BJ (cell line): ENCODE measurements at regions not wholly inside any gene's neighbourhood (a gene's known extent, or its start where the extent isn't known, plus 50 kb on each side); places are given as distances from the start of the nearest gene placed in this dataset.

Source experiments
- CTCF ChIA-PET: fragments of 350-600 bp; formaldehyde crosslinking; extraction: SDS; loops from one replicate; lab custom pipeline; 2021; ENCODE audit warnings: antibody characterized with exemption, inconsistent platforms; lab: Yijun Ruan, JAX
- POLR2A ChIA-PET: fragments of 300-600 bp; sonication (Branson Sonifier 250); formaldehyde crosslinking; extraction: SDS; loops from one replicate; lab custom pipeline; 2021; ENCODE audit warnings: antibody characterized with exemption; lab: Charles Lee
- DNase-seq: peaks from one replicate; pipeline ENCODE4 v3.0.0-alpha.2; 2011; ENCODE audit warnings: low read depth
- H3K27me3 ChIP-seq: 2 replicates; pipeline ENCODE4 v1.6.0; 2011; ENCODE audit warnings: low read length; ENCODE audit not compliant: control insufficient read depth, insufficient read depth
- H3K36me3 ChIP-seq: 2 replicates; pipeline ENCODE4 v1.5.1; 2011; ENCODE audit warnings: low read length; ENCODE audit not compliant: control insufficient read depth, insufficient read depth
- H3K4me3 ChIP-seq: 2 replicates; pipeline ENCODE4 v1.5.1; 2011; ENCODE audit warnings: low read depth, mild to moderate bottlenecking, control low read depth, low read length
- TF ChIP-seq, protein P1 (sequence below): IDR thresholded peaks from 2 replicates; pipeline ENCODE4 v1.5.1; 2011; ENCODE audit warnings: low read depth, mild to moderate bottlenecking, control low read depth, inconsistent platforms, low read length, moderate library complexity; ENCODE audit not compliant: insufficient read depth

DNA sequence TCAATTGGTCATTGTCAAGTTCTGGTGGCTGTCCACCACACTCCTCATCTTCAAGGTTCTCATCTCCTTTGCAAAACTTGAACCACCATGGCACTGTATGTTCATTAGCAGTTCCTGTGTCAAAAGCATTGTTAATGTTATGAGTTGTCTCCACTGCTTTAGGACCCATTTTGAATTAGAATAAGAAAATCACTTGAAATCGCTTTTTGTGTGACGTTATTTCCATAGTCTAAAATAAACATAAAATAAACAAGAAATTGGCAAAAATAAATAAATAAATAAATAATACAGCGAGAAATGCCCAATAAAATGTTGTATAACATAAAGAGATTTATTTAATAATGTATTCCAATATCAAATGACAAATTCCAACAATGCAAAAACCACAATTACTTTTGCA is 195.5 kb upstream of the CDC14C start:
- H3K4me3 ChIP-seq, result no peak overlapping the region
- H3K36me3 ChIP-seq, result no peaks in the 10 kb centered on the region
- H3K27me3 ChIP-seq, result no peaks in the 10 kb centered on the region
- DNase-seq, result no peak
- ChIA-PET POLR2A (no interaction called here), CTCF (no interaction called here)
- TF ChIP-seq, protein P1, sequence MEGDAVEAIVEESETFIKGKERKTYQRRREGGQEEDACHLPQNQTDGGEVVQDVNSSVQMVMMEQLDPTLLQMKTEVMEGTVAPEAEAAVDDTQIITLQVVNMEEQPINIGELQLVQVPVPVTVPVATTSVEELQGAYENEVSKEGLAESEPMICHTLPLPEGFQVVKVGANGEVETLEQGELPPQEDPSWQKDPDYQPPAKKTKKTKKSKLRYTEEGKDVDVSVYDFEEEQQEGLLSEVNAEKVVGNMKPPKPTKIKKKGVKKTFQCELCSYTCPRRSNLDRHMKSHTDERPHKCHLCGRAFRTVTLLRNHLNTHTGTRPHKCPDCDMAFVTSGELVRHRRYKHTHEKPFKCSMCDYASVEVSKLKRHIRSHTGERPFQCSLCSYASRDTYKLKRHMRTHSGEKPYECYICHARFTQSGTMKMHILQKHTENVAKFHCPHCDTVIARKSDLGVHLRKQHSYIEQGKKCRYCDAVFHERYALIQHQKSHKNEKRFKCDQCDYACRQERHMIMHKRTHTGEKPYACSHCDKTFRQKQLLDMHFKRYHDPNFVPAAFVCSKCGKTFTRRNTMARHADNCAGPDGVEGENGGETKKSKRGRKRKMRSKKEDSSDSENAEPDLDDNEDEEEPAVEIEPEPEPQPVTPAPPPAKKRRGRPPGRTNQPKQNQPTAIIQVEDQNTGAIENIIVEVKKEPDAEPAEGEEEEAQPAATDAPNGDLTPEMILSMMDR, result no peak

GRCh38 chr7:48734695-48735406 is 189.5 kb upstream of the CDC14C start:
- Histone ChIP-seq H3K4me3 (no peak overlapping the region), H3K36me3 (no peaks in the 10 kb centered on the region), H3K27me3 (no peaks in the 10 kb centered on the region)
- DNase-seq, result no peak
- ChIA-PET POLR2A (no interaction called here), CTCF (no interaction called here)
- TF ChIP-seq, protein P1, result no peak

DNA sequence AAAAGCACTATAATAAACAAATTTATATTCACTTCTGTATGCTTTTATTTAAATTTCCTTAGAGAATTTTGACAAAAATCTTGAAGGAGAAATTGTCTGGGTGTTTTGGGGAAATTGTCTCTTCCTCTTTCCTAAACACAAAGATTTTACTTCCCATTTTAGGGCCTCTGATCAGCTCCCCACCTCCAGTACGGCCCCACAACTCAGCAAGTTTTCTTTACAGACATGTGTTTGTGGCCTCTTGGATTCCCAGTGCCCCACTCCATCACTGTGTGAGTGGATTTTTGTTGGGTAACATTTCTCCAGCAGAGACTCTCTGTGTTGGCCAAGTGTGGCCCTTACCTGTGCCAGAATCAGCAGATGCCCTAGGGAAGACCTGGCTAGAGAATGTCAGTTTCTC is 182.8 kb upstream of the CDC14C start:
- POLR2A ChIA-PET, result no interaction called here
- H3K27me3 ChIP-seq, result no peaks in the 10 kb centered on the region
- H3K4me3 ChIP-seq, result no peak overlapping the region
- TF ChIP-seq, protein P1, result no peak
- CTCF ChIA-PET, result no interaction called here
- H3K36me3 ChIP-seq, result no peaks in the 10 kb centered on the region
- no peak for DNase-seq

DNA sequence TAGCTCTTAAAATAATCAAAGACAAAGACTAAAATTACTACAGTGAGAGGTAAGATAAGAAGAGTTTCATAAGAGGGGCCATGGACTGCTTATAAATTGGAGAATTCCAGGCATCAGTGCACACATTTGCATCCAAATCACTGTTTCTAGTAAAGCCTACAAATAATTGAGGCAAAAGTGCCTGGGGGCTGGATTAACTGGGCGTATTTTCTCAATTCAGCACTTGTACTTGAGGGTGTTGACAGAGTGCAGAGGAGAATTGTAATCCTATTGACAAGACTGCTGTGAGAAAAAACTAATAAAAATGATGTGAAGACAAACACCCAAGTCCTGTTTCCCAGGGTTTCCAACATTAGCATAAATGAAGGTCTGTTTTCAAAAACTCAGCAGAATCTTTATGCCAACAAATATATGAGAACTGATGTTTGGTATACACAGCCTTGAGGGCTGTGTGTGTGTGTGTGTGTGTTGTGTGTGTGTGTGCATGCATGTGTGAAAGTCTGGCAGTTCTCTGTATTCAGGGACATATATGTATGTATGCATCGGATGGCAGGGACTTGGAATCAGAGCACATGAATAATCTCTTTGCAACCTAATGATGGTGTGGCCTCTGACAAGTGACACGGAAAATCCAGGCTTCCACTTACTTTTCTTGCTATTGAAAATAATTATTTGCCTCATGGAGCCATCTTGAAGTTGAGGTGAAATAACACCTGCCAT is 182.1 kb upstream of the CDC14C start:
- TF ChIP-seq, protein P1, result no peak
- H3K27me3 ChIP-seq, result no peaks in the 10 kb centered on the region
- no peaks in the 10 kb centered on the region for H3K36me3 ChIP-seq
- ChIA-PET CTCF (no interaction called here), POLR2A (no interaction called here)
- DNase-seq, result no peak
- no peak overlapping the region for H3K4me3 ChIP-seq

DNA sequence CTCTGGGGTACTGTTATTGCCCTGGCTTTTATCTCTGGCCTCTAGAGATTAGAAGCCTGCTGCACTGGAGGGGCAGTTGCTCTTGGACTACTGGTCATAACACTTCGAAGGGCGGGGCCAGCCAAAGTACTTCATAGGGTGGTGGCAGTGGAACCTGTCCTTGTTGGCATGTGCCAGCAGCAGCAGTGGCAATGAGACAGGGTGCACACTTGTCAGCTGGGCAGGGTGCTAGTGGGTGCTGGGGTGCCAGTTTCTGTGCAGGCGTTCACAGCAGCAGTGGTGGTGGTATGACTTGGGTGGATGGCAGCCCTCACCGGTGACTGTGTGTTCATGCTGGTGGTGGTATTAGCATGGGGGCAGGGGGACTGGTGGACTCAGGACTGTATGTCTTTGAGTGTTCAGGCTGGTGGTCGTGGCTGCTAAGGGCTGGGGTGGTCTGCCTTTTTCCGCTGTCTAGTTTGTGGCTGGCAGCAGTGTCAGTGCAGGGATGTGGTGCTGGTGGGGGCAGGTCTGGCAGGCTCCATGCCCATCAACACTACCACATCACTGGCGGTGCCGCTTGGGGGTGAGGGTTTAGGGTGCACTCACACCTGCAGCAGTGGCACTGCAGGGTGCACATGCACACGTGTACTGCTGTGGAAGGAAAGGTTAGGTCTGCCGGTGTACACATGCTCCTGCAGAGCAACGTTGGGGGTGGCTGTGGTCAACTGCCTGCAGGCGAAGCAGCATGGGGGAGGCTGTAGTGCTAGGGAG is 176.1 kb upstream of the CDC14C start:
- H3K36me3 ChIP-seq, result no peaks in the 10 kb centered on the region
- TF ChIP-seq, protein P1, result no peak
- ChIA-PET CTCF (no interaction called here), POLR2A (no interaction called here)
- H3K4me3 ChIP-seq, result no peak overlapping the region
- no peaks in the 10 kb centered on the region for H3K27me3 ChIP-seq
- no peak for DNase-seq
